ENCODE measurements at regions not wholly inside any gene's neighbourhood (a gene's known extent, or its start where the extent isn't known, plus 50 kb on each side); places are given as distances from the start of the nearest gene placed in this dataset.

DNA sequence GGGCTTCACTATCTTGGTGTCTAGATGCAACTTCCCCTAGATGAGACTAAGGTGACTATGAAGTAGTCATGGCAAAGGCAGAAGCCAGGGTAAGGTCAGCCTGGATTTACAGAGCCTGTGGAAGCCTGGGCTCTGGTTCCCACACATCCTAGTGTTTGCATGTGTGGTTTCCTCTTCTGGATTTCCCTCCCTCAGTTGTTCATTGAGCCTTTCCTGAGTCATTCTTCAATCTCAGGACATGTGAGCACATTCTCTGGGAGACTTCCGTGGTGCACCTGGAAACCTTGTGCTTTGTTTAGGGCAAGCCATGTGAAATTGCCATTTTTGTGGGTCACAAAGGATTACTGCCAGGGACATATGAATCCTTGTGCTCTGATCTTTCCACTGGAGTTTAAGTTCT, 236.6 kb downstream of the C12orf75 start:
- TF ChIP-seq, protein P1, sequence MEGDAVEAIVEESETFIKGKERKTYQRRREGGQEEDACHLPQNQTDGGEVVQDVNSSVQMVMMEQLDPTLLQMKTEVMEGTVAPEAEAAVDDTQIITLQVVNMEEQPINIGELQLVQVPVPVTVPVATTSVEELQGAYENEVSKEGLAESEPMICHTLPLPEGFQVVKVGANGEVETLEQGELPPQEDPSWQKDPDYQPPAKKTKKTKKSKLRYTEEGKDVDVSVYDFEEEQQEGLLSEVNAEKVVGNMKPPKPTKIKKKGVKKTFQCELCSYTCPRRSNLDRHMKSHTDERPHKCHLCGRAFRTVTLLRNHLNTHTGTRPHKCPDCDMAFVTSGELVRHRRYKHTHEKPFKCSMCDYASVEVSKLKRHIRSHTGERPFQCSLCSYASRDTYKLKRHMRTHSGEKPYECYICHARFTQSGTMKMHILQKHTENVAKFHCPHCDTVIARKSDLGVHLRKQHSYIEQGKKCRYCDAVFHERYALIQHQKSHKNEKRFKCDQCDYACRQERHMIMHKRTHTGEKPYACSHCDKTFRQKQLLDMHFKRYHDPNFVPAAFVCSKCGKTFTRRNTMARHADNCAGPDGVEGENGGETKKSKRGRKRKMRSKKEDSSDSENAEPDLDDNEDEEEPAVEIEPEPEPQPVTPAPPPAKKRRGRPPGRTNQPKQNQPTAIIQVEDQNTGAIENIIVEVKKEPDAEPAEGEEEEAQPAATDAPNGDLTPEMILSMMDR (IDR thresholded peaks at IDR 0.05), result no peak
- no peak for TF ChIP-seq POLR2A (IDR thresholded peaks at IDR 0.05)
- TF ChIP-seq POLR2AphosphoS5 (IDR thresholded peaks at IDR 0.05), result no peak
